Ovary (tissue), 3 donors: ENCODE measurements at regions not wholly inside any gene's neighbourhood (a gene's known extent, or its start where the extent isn't known, plus 50 kb on each side); places are given as distances from the start of the nearest gene placed in this dataset.

Source experiments
- CTCF ChIP-seq, 3 donors: fragments of 450-650 bp in 2 of 3; fragments of 200-600 bp in 1 of 3; IDR thresholded peaks; one replicate each; pipeline versions ENCODE4 v1.5.1 to v1.8.0; 2016 to 2022; ENCODE audit warnings: antibody characterized with exemption in 3 of 3, mild to moderate bottlenecking in 1 of 3
- EP300 ChIP-seq: sonication (generic); formaldehyde crosslinking; IDR thresholded peaks from one replicate; pipeline ENCODE4 v1.6.1; 2017; ENCODE audit warnings: antibody characterized with exemption
- donor health status: DM: no; HTN: no; CAD: no.

- TF ChIP-seq CTCF (IDR thresholded peaks at IDR 0.05) (no peak), EP300 (no peak)
Measured at GRCh38 chr16:5326395-5326794, 228.8 kb upstream of the EEF2KMT start.
